Esophagus (tissue), 2 donors: ENCODE measurements at regions not wholly inside any gene's neighbourhood (a gene's known extent, or its start where the extent isn't known, plus 50 kb on each side); places are given as distances from the start of the nearest gene placed in this dataset.

Experiments
- H3K27ac ChIP-seq, 2 donors: one replicate each; pipeline ENCODE4 v1.5.1; 2013; ENCODE audit warnings: low read depth in 2 of 2, mild to moderate bottlenecking in 2 of 2, inconsistent platforms in 1 of 2, low read length in 1 of 2, moderate library complexity in 1 of 2
- H3K27me3 ChIP-seq, 2 donors: one replicate each; pipeline ENCODE4 v1.6.1; 2013; ENCODE audit warnings: low read length in 2 of 2, control low read depth in 1 of 2, mild to moderate bottlenecking in 1 of 2; ENCODE audit not compliant: insufficient read depth in 2 of 2, control insufficient read depth in 1 of 2
- H3K36me3 ChIP-seq, 2 donors: one replicate each; pipeline ENCODE4 v1.6.1; 2013; ENCODE audit warnings: low read length in 1 of 2; ENCODE audit not compliant: control insufficient read depth in 2 of 2, insufficient read depth in 2 of 2
- H3K4me1 ChIP-seq, 2 donors: one replicate each; pipeline ENCODE4 v1.6.1; 2013; ENCODE audit warnings: low read length in 1 of 2; ENCODE audit not compliant: control insufficient read depth in 2 of 2, insufficient read depth in 2 of 2
- H3K4me3 ChIP-seq, 2 donors: one replicate each; pipeline ENCODE4 v1.5.1; 2013; ENCODE audit warnings: low read length in 2 of 2, mild to moderate bottlenecking in 2 of 2, low read depth in 1 of 2, moderate library complexity in 1 of 2
- H3K9me3 ChIP-seq, 2 donors: one replicate each; pipeline ENCODE4 v1.6.1; 2013; ENCODE audit warnings: mild to moderate bottlenecking in 2 of 2, low read depth in 1 of 2, low read length in 1 of 2, moderate library complexity in 1 of 2; ENCODE audit not compliant: control insufficient read depth in 2 of 2, insufficient read depth in 1 of 2
- WGBS, 2 donors: extraction: QIAGEN DNeasy Blood & Tissue Kit; methylation state at CpG; one replicate each; pipeline ENCODE4 v1.1.7; 2013; 5-methylcytosine and 5-hydroxymethylcytosine counted together
- donor health status: healthy with polysubstance abuse.
- donor health status: Bipolar disorder and iron deficiency.

DNA sequence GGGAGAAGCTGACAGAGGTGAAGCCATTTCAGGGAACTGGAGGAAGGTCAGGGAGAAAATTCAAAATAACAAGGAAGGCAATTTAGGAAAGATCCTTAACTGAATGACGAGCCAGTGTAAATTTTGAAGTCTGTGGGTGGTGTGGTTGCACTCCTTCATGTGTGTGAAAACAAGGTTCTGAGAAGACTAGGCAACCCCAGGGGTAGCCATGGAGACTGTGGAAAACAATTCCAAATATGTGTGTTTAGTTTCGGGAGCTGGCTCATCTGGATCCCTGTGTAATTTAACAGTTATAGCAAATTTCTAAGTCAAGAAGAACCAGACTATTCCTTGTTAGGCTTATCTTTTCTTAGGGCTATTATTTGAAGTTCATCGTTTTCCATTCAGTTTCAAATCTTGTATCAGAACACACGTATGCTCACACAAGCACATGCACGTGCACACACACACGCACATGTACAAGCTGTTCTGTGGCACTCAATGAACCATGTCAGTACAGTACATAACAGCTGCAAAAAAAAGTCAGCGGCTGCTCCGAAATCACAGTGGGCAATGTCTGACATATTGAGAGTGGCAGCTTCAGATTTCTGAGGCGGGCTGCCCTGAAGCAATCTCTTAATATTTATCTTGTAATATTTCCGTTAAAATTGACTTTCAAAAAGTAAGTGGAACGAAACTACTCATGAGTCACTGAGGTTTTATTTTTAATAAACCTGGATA lies 411.2 kb downstream of the AEBP2 start:
- 39 to 51% methylated on average over 11 of the region's 11 CpGs for WGBS, 2 donors
- Histone ChIP-seq H3K27ac (no peak overlapping the region), H3K9me3 (no peaks in the 10 kb centered on the region), H3K36me3 (no peaks in the 10 kb centered on the region), H3K27me3 (no peaks in the 10 kb centered on the region), H3K4me1 (peaks cover 0 to 2% of the 10 kb centered on the region in 2 donors), H3K4me3 (no peak overlapping the region)

DNA sequence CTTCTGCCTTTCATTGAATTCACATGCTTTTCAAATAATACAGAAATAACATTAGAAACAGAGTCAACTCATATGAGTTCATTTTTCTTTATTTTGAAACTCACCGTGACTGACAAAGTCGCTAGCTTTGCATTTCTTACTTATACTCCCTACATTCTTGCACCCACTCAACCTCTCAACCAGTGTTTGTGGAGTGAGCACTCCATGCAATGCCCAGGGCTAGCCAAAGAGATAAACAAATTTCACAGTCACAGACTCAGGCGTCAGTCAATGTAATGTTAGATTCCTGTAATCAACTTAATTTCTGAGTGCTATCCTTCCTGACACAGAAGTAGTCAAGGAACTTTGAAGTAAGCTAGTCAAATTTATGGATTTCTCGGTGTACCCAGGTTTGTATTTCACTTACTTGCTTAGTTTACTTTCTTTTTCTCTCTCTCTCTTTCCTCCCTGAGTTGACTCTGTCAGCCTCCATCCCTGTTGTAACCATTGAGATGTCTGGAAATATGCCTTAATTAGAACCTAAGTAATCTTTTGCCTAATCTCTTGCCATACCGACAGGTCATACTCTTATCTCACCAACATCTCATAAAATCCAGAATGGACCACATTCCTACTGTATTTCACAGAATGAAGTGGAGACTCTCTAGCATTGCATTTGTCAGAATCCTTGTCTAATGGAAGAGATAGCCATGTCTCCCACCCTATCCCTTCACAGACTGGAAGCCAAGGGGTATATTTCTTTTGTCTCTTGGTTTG lies 413.0 kb downstream of the AEBP2 start:
- Histone ChIP-seq H3K27me3 (no peaks in the 10 kb centered on the region), H3K27ac (no peak overlapping the region), H3K4me3 (no peak overlapping the region), H3K36me3 (no peaks in the 10 kb centered on the region), H3K9me3 (no peaks in the 10 kb centered on the region), H3K4me1 (peaks cover 0 to 2% of the 10 kb centered on the region in 2 donors)
- WGBS, 2 donors, result 91 to 93% methylated on average over 5 of the region's 5 CpGs

DNA sequence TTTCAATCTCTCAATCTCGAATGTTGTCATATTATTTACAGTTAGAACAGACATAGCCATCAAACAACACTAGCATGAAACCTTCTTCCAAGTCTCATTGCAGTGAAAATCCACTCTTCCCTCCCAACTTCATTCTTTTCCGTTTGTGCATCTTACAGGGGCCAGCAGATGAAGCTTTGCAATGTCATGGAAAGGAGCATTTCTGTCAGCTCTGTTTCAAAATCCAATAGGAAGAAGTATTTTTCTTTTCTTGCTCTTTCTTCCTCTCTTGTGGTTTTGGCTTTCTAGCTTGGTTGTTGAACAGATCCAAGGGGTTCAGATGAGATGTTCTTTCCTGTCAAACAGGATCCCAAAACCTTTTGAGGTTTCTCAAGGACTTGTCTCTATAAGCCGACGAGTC lies 416.6 kb downstream of the AEBP2 start:
- Histone ChIP-seq H3K36me3 (no peaks in the 10 kb centered on the region), H3K4me3 (no peak overlapping the region), H3K4me1 (no peaks in the 10 kb centered on the region), H3K9me3 (no peaks in the 10 kb centered on the region), H3K27ac (peak overlapping the region; percentile 0 to 10), H3K27me3 (no peaks in the 10 kb centered on the region)
- WGBS, 2 donors, result 22 to 56% methylated on average over 4 of the region's 4 CpGs

DNA sequence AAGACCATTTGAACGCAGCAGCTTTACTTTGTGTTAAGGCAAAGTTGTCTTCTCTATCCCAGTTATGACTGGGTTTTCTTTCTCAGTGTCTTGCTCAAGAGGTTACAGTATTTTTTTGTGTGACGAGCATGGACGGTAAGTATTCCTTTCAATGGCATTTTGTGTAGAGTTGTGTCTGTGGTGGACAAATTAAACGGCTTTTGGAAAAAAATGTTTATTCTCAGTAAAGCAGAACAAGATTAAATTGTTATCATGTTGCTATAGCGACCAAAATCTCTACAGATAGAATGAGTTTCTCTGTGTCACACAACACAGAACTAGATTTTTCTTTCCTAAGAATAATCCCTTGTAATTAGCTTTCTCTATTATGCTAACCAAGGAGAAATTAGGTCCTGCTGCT lies 417.1 kb downstream of the AEBP2 start:
- Histone ChIP-seq H3K36me3 (no peaks in the 10 kb centered on the region), H3K4me3 (no peak overlapping the region), H3K4me1 (no peaks in the 10 kb centered on the region), H3K27ac (peak overlapping the region in 1 of 2 donors; percentile 0), H3K27me3 (no peaks in the 10 kb centered on the region), H3K9me3 (no peaks in the 10 kb centered on the region)
- WGBS, 2 donors, result 32 to 39% methylated on average over 5 of the region's 5 CpGs

DNA sequence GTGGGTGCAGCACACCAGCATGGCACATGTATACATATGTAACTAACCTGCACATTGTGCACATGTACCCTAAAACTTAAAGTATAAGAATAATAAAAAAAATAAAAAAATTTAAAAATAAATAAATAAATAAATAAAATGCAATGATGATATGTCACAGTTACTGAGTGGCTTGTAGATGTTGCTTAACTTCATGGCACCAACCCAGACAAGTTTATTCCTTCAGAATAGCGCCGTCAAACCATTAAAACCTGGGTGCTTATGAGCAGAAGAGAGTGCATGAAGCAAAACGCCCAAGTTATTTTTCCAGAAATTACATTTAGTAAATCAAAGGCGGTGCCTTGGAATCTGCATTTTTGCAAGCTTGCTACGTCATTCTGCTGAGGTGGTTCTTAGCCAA lies 417.9 kb downstream of the AEBP2 start:
- no peak overlapping the region for H3K27ac ChIP-seq
- no peaks in the 10 kb centered on the region for H3K36me3 ChIP-seq
- no peak overlapping the region for H3K4me3 ChIP-seq
- H3K9me3 ChIP-seq, result no peaks in the 10 kb centered on the region
- 83 to 85% methylated on average over 5 of the region's 5 CpGs for WGBS, 2 donors
- no peaks in the 10 kb centered on the region for H3K4me1 ChIP-seq
- no peaks in the 10 kb centered on the region for H3K27me3 ChIP-seq

DNA sequence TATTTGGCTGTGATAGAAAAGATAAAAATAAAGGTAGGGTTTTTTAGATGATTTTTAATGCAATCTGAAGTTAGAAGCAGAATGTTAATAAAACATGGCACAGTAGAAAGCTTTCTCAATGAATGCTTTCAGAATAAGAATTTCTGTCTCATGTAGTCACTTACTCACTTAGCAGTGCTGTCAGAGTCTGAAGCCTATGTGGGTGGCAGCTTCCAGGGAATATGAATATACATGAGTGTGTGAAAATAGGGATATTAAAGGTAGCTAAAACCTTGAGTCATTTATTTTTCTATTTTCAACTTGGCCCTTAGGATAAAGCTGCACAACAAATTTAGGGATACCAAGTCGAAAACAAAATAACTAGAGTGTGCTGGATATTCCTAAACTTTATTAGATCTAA lies 427.9 kb downstream of the AEBP2 start:
- Histone ChIP-seq H3K27ac (no peak overlapping the region), H3K36me3 (no peaks in the 10 kb centered on the region)
- WGBS, 2 donors, result 80 to 85% methylated on average over 1 of the region's 1 CpG

DNA sequence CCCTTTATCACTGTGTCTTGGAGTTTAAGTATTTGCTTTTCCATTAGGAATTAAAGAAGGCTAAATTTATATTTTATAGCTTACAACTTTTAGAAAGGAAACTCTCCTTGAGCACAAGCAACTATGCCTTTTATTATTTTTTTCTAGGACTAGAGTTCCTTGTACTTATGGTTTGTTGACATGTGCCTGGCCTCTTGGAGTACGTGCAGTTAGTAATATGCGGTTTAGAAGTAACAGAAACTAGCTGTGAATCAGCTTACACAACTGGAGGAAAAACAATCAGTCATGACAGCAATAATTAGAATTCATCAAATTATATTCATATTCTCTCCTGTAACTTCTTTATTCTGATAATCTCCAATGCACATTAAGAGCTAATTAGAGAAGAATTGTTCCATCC lies 428.7 kb downstream of the AEBP2 start:
- no peaks in the 10 kb centered on the region for H3K9me3 ChIP-seq
- 30 to 42% methylated on average over 2 of the region's 2 CpGs for whole genome bisulfite sequencing, 2 donors
- no peak overlapping the region for H3K4me3 ChIP-seq
- H3K27me3 ChIP-seq, result no peaks in the 10 kb centered on the region
- H3K36me3 ChIP-seq, result no peaks in the 10 kb centered on the region
- H3K4me1 ChIP-seq, result peaks cover 0 to 3% of the 10 kb centered on the region in 2 donors
- H3K27ac ChIP-seq, result peak overlapping the region in 1 of 2 donors; percentile 14

More for the DNA sequence above, 427.9 kb downstream of the AEBP2 start:
- H3K4me1 ChIP-seq, result peaks cover 0 to 3% of the 10 kb centered on the region in 2 donors
- no peak overlapping the region for H3K4me3 ChIP-seq
- H3K9me3 ChIP-seq, result no peaks in the 10 kb centered on the region
- H3K27me3 ChIP-seq, result no peaks in the 10 kb centered on the region

DNA sequence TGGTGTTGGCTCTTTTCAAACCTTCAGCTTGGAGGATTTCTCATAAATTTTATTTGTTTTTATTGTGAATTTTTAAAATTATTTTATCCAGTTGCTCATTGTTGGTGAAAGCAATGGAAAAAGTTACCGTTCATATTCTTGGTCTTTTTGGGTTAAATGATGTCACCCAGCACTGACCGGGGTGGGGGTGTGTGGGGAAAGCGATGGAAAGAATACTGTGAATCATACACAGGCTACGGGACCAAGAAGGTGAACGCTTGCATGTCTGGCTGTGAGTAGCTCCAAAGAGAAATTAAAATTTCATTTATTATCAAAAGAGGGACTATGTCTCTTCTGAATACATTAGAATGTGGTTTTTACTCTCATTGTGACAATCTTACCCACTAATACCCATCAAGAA lies 430.1 kb downstream of the AEBP2 start:
- Histone ChIP-seq H3K36me3 (no peaks in the 10 kb centered on the region), H3K9me3 (no peaks in the 10 kb centered on the region), H3K4me1 (peaks cover 0 to 3% of the 10 kb centered on the region in 2 donors), H3K4me3 (no peak overlapping the region), H3K27me3 (no peaks in the 10 kb centered on the region), H3K27ac (peak overlapping the region; percentile 46 to 70)
- WGBS, 2 donors, result 35 to 61% methylated on average over 5 of the region's 5 CpGs

DNA sequence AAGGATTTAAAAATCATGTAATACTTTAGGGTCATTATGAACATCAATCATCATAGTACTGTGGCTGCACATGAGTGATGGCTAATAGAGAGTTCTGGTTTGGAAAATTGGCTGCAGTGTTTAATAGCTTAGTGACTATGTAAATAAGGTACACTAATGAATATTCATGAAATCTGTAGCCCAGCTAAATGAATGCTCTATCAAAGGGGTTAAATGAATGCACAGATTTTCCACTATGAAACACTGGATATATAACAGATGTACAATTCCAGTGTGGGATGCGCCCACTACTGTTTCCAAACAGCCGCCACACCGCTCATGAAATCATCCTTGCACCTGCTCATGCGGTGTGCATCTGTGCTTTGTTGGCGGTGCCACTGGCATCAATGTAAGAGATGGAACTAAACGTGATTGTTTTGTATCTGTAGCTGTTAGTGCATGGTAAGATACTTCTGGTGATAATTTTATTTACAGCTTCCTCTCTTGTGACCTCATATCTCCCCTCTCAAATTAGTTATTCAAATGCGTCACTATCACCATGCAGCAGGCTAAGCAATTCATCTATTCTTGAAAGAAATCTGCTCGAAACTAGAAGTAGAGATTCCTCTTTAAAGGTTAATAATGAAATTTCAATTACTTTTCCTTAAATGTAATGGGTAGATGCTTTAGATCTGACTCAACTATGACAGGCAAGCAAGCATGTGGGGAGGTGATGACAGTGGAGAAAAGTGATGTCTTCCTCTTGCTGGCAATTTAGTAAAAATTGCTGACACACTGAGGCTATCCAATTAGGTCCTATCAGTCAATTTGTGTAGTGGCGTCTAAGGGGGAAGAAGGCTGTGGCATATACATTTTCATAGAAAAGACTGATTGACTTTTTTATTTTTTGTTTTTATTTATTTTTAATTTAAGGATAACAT lies 433.6 kb downstream of the AEBP2 start:
- Histone ChIP-seq H3K4me1 (peaks cover 0 to 3% of the 10 kb centered on the region in 2 donors), H3K9me3 (no peaks in the 10 kb centered on the region), H3K27me3 (no peaks in the 10 kb centered on the region), H3K27ac (no peak overlapping the region), H3K4me3 (no peak overlapping the region), H3K36me3 (no peaks in the 10 kb centered on the region)
- 81 to 91% methylated on average over 9 of the region's 9 CpGs for WGBS, 2 donors
